Panc1 (cell line): ENCODE measurements at regions not wholly inside any gene's neighbourhood (a gene's known extent, or its start where the extent isn't known, plus 50 kb on each side); places are given as distances from the start of the nearest gene placed in this dataset.

Experiments
- ATAC-seq: fragments of 200-7000 bp; cut with Tn5 transposase; 2 replicates; pipeline ENCODE4 v1.9.1; 2020; ENCODE audit warnings: mild to moderate bottlenecking, moderate library complexity
- BruUV-seq: library from RNA; stranded (reverse); fragments of 400-500 nt; replicated peaks from 2 replicates; lab custom pipeline; 2021; lab: Mats Ljungman, UMichigan
- CTCF ChIA-PET: fragments of 300-600 bp; sonication (Branson Sonifier 250); formaldehyde crosslinking; loops from one replicate; lab custom pipeline; 2022; ENCODE audit warnings: antibody characterized with exemption; lab: Charles Lee
- POLR2A ChIA-PET: fragments of 300-600 bp; sonication (Branson Sonifier 250); formaldehyde crosslinking; loops from one replicate; lab custom pipeline; 2022; ENCODE audit warnings: antibody characterized with exemption; lab: Charles Lee
- DNase-seq: peaks from one replicate; pipeline ENCODE4 v3.0.0-alpha.2; 2010; ENCODE audit warnings: low read depth, low spot score
- H3K27ac ChIP-seq: 2 replicates; pipeline ENCODE4 v1.5.1; 2011; ENCODE audit warnings: mild to moderate bottlenecking, low read length, inconsistent platforms
- H3K27me3 ChIP-seq: fragments of 200-500 bp; sonication (Bioruptor generic); 2 replicates; pipeline ENCODE4 v1.6.0; 2014; ENCODE audit warnings: low read length, inconsistent platforms; ENCODE audit not compliant: control insufficient read depth, insufficient read depth
- H3K36me3 ChIP-seq: fragments of 200-500 bp; sonication (Bioruptor generic); 2 replicates; pipeline ENCODE4 v1.5.1; 2014; ENCODE audit warnings: inconsistent platforms, mild to moderate bottlenecking, low read length, moderate library complexity; ENCODE audit not compliant: control insufficient read depth, insufficient read depth
- H3K4me1 ChIP-seq: 2 replicates; pipeline ENCODE4 v1.5.1; 2011; ENCODE audit warnings: inconsistent platforms, mild to moderate bottlenecking, low read length, moderate library complexity; ENCODE audit not compliant: control insufficient read depth, insufficient read depth
- H3K4me3 ChIP-seq, 2 experiments: 2 replicates each; pipeline ENCODE4 v1.5.1; 2011 to 2012; ENCODE audit warnings: low read depth in 2 of 2, low read length in 2 of 2, mild to moderate bottlenecking in 2 of 2, inconsistent platforms in 1 of 2, moderate library complexity in 1 of 2
- H3K9me3 ChIP-seq: fragments of 200-500 bp; sonication (Bioruptor generic); 2 replicates; pipeline ENCODE4 v1.5.1; 2014; ENCODE audit warnings: low read depth, mild to moderate bottlenecking, inconsistent platforms, low read length, moderate library complexity; ENCODE audit not compliant: control insufficient read depth, insufficient read depth
- POLR2AphosphoS5 ChIP-seq: IDR thresholded peaks from 2 replicates; pipeline ENCODE4 v1.6.1; 2012; ENCODE audit warnings: mild to moderate bottlenecking, low read depth, low read length, moderate library complexity
- SIN3A ChIP-seq: IDR thresholded peaks from 2 replicates; pipeline ENCODE4 v1.6.1; 2012; ENCODE audit warnings: low read depth, mild to moderate bottlenecking, low read length, moderate library complexity, borderline replicate concordance; ENCODE audit not compliant: insufficient read depth
- TCF7L2 ChIP-seq: IDR thresholded peaks from 2 replicates; pipeline ENCODE4 v1.6.1; 2011; ENCODE audit warnings: mild to moderate bottlenecking, low read depth, low read length, inconsistent platforms
- in situ Hi-C: cut with HindIII; loops from 2 replicates; pipeline ENCODE4 v1.10.0; 2016; ENCODE audit warnings: low sequenced_read_pairs, low pct_unique_long_range_greater_than_20kb
- intact Hi-C: fragments of 100-400 bp; cut with micrococcal nuclease; formaldehyde crosslinking; loops from one replicate; pipeline ENCODE4 v1.10.0; 2022; ENCODE audit not compliant: unreplicated experiment
- TF ChIP-seq, protein P1 (sequence below), 2 experiments: IDR thresholded peaks; 2 replicates each; pipeline ENCODE4 v1.6.1; 2011 to 2012; ENCODE audit warnings: low read depth in 2 of 2, control low read depth in 1 of 2, low read length in 1 of 2, mild to moderate bottlenecking in 1 of 2, moderate library complexity in 1 of 2; ENCODE audit not compliant: insufficient read depth in 1 of 2
- TF ChIP-seq, protein P2 (sequence below): fragments of 450-650 bp; IDR thresholded peaks from 2 replicates; pipeline ENCODE4 v1.5.1; 2017; ENCODE audit warnings: mild to moderate bottlenecking

DNA sequence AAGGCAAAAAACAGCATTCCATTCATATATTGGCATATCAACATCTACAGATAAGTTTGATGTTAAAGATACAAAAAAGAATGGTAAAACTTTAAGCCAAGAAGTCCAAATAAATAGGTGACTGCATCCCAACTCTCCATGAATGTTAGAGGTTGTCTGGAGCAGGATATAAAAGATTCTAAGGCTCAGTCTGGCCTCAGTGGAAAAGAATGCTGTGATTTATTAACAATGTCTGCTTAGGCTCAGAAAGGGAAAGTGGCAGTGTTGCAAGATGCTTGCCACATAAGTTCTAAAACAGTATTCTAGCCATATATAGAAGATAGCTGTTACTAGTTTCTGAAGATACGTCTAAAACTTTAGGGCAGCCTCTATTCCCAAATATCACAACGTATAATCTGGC, 179.8 kb upstream of the NBEA start:
- H3K27ac ChIP-seq: no peak overlapping the region
- H3K4me3 ChIP-seq: no peak overlapping the region
- TF ChIP-seq POLR2AphosphoS5 (no peak), TCF7L2 (no peak), SIN3A (no peak)
- TF ChIP-seq, protein P1, sequence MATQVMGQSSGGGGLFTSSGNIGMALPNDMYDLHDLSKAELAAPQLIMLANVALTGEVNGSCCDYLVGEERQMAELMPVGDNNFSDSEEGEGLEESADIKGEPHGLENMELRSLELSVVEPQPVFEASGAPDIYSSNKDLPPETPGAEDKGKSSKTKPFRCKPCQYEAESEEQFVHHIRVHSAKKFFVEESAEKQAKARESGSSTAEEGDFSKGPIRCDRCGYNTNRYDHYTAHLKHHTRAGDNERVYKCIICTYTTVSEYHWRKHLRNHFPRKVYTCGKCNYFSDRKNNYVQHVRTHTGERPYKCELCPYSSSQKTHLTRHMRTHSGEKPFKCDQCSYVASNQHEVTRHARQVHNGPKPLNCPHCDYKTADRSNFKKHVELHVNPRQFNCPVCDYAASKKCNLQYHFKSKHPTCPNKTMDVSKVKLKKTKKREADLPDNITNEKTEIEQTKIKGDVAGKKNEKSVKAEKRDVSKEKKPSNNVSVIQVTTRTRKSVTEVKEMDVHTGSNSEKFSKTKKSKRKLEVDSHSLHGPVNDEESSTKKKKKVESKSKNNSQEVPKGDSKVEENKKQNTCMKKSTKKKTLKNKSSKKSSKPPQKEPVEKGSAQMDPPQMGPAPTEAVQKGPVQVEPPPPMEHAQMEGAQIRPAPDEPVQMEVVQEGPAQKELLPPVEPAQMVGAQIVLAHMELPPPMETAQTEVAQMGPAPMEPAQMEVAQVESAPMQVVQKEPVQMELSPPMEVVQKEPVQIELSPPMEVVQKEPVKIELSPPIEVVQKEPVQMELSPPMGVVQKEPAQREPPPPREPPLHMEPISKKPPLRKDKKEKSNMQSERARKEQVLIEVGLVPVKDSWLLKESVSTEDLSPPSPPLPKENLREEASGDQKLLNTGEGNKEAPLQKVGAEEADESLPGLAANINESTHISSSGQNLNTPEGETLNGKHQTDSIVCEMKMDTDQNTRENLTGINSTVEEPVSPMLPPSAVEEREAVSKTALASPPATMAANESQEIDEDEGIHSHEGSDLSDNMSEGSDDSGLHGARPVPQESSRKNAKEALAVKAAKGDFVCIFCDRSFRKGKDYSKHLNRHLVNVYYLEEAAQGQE (IDR thresholded peaks at IDR 0.05; ENCODE audit: insufficient read depth in 1 of 2, low read depth in 2 of 2, low read length in 1 of 2): no peak
- TF ChIP-seq, protein P2, sequence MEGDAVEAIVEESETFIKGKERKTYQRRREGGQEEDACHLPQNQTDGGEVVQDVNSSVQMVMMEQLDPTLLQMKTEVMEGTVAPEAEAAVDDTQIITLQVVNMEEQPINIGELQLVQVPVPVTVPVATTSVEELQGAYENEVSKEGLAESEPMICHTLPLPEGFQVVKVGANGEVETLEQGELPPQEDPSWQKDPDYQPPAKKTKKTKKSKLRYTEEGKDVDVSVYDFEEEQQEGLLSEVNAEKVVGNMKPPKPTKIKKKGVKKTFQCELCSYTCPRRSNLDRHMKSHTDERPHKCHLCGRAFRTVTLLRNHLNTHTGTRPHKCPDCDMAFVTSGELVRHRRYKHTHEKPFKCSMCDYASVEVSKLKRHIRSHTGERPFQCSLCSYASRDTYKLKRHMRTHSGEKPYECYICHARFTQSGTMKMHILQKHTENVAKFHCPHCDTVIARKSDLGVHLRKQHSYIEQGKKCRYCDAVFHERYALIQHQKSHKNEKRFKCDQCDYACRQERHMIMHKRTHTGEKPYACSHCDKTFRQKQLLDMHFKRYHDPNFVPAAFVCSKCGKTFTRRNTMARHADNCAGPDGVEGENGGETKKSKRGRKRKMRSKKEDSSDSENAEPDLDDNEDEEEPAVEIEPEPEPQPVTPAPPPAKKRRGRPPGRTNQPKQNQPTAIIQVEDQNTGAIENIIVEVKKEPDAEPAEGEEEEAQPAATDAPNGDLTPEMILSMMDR: no peak
- ChIA-PET CTCF (no interaction called here), POLR2A (no interaction called here)
- in situ Hi-C loops (no loop called here), intact Hi-C loops (no loop called here)
- no peaks in the 10 kb centered on the region for H3K36me3 ChIP-seq
- ATAC-seq (no peak), DNase-seq (no peak)
- no peaks in the 10 kb centered on the region for H3K4me1 ChIP-seq
- no peaks in the 10 kb centered on the region for H3K9me3 ChIP-seq
- no TSS peak for BruUV-seq
- no peaks in the 10 kb centered on the region for H3K27me3 ChIP-seq

DNA sequence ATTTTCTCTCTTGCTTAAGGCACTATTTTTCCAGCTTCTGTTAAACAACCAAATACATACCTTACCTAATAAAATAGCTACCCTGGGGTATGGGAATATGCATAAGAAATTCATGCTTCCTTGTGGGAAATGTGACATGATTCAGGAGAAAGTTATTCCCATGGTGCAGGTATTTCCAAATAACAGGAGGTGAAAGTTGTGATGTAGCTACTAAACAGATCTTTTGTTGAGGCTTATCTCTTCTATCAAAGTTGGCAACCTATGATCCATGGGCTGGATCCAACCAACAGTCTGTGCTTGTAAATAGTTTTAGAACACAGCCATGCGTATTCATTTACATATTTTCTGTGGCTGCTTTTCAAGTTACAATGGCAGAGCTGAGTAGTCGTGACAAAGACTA, 177.8 kb upstream of the NBEA start:
- Histone ChIP-seq H3K4me1 (no peaks in the 10 kb centered on the region), H3K36me3 (no peaks in the 10 kb centered on the region), H3K9me3 (no peaks in the 10 kb centered on the region), H3K27me3 (no peaks in the 10 kb centered on the region), H3K4me3 (no peak overlapping the region), H3K27ac (no peak overlapping the region)
- BruUV-seq: no TSS peak
- ChIA-PET CTCF (no interaction called here), POLR2A (no interaction called here)
- intact Hi-C loops (no loop called here), in situ Hi-C loops (no loop called here)
- ATAC-seq: no peak
- no peak for TF ChIP-seq SIN3A
- no peak for TF ChIP-seq TCF7L2
- DNase-seq: no peak

DNA sequence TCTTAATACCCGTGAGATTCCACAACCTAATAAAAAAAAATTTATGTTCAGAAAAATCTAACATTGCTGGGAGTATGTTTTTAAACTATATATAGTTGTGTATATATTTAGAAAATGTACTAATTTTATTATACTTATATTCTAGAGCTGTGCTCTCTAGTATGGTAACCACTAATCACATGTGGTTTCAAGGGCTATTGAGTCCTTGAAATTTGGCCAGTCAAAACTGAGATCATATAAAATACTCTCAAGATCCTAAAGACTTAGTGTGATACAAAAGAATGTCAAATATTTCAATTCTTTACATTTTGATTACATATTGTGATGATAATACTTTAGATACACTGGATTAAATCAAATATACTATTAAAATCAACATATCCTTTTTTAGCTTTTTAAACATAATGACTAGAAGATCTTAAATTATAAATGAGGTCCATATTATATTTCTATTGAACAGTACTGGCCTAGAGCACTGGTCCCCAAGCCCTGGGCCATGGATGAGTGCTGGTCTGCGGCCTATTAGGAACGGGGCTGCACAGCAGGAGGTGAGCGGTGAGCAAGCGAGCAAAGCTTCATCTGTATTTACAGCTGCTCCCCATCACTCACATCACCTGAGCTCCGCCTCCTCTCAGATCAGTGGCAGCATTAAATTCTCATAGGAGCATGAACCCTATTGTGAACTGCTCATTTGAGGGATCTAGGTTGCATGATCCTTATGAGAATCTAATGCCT, 176.5 kb upstream of the NBEA start:
- no peak overlapping the region for H3K4me3 ChIP-seq
- H3K27ac ChIP-seq: no peak overlapping the region
- TF ChIP-seq SIN3A (no peak), TCF7L2 (no peak), POLR2AphosphoS5 (no peak)
- TF ChIP-seq, protein P2: no peak
- TF ChIP-seq, protein P1 (IDR thresholded peaks at IDR 0.05; ENCODE audit: insufficient read depth in 1 of 2, low read depth in 2 of 2, low read length in 1 of 2): no peak
- no peaks in the 10 kb centered on the region for H3K36me3 ChIP-seq
- no peaks in the 10 kb centered on the region for H3K9me3 ChIP-seq
- ATAC-seq (no peak), DNase-seq (no peak)
- ChIA-PET POLR2A (no interaction called here), CTCF (no interaction called here)
- in situ Hi-C loops: no loop called here
- H3K27me3 ChIP-seq: no peaks in the 10 kb centered on the region
- intact Hi-C loops: no loop called here
- H3K4me1 ChIP-seq: no peaks in the 10 kb centered on the region
- BruUV-seq: no TSS peak
